22Rv1 (cell line): ENCODE measurements at regions not wholly inside any gene's neighbourhood (a gene's known extent, or its start where the extent isn't known, plus 50 kb on each side); places are given as distances from the start of the nearest gene placed in this dataset.

Experiments used
- CTCF ChIP-seq: fragments of 450-650 bp; IDR thresholded peaks from 2 replicates; pipeline ENCODE4 v1.5.1; 2017; ENCODE audit warnings: mild to moderate bottlenecking
- ZFX ChIP-seq: fragments of 450-650 bp; IDR thresholded peaks from 2 replicates; pipeline ENCODE4 v1.6.1; 2017; ENCODE audit warnings: antibody characterized with exemption, borderline replicate concordance

- no peak for TF ChIP-seq CTCF
- TF ChIP-seq ZFX, result no peak
Measured at GRCh38 chr18:55863391-55863706, 275.4 kb upstream of the TCF4 start.
